ENCODE measurements at regions not wholly inside any gene's neighbourhood (a gene's known extent, or its start where the extent isn't known, plus 50 kb on each side); places are given as distances from the start of the nearest gene placed in this dataset.

GRCh38 chr15:99440551-99441443 is 125.0 kb upstream of the MEF2A start:
- no peak overlapping the region for H3K4me3 ChIP-seq (replicated peaks; ENCODE audit: low read depth, low read length)
- no peak for TF ChIP-seq CTCF (IDR thresholded peaks at IDR 0.05; ENCODE audit: low read length, missing control alignments)
- DNase-seq (ENCODE audit: low read depth): no peak

- no peak overlapping the region for H3K4me3 ChIP-seq (replicated peaks; ENCODE audit: low read depth, low read length)
- no peak for DNase-seq (ENCODE audit: low read depth)
- TF ChIP-seq CTCF (IDR thresholded peaks at IDR 0.05; ENCODE audit: low read length, missing control alignments): no peak
These were observed 124.4 kb upstream of the MEF2A start for GRCh38 chr15:99441444-99441800.

- no peak for DNase-seq (ENCODE audit: low read depth)
- TF ChIP-seq CTCF (IDR thresholded peaks at IDR 0.05; ENCODE audit: low read length, missing control alignments): no peak
- H3K4me3 ChIP-seq (replicated peaks; ENCODE audit: low read depth, low read length): no peak overlapping the region
These were observed 123.9 kb upstream of the MEF2A start for GRCh38 chr15:99441871-99442251.

GRCh38 chr15:99442252-99442897 is 123.4 kb upstream of the MEF2A start:
- no peak overlapping the region for H3K4me3 ChIP-seq (replicated peaks; ENCODE audit: low read depth, low read length)
- no peak for TF ChIP-seq CTCF (IDR thresholded peaks at IDR 0.05; ENCODE audit: low read length, missing control alignments)
- DNase-seq (ENCODE audit: low read depth): peak; percentile 93

GRCh38 chr15:99443056-99443756 is 122.6 kb upstream of the MEF2A start:
- no peak for TF ChIP-seq CTCF (IDR thresholded peaks at IDR 0.05; ENCODE audit: low read length, missing control alignments)
- DNase-seq (ENCODE audit: low read depth): no peak
- H3K4me3 ChIP-seq (replicated peaks; ENCODE audit: low read depth, low read length): no peak overlapping the region

GRCh38 chr15:99443768-99444446 is 121.9 kb upstream of the MEF2A start:
- no peak for TF ChIP-seq CTCF (IDR thresholded peaks at IDR 0.05; ENCODE audit: low read length, missing control alignments)
- DNase-seq (ENCODE audit: low read depth): no peak
- H3K4me3 ChIP-seq (replicated peaks; ENCODE audit: low read depth, low read length): no peak overlapping the region

Data from fibroblast of pulmonary artery (primary cell).